HG02870 (cell line): ENCODE measurements at regions not wholly inside any gene's neighbourhood (a gene's known extent, or its start where the extent isn't known, plus 50 kb on each side); places are given as distances from the start of the nearest gene placed in this dataset.

Experiments
- ATAC-seq: cut with Tn5 transposase; IDR thresholded peaks from one replicate; pipeline ENCODE4 v1.9.1; 2021; ENCODE audit warnings: mild to moderate bottlenecking, moderate library complexity; ENCODE audit not compliant: unreplicated experiment

DNA sequence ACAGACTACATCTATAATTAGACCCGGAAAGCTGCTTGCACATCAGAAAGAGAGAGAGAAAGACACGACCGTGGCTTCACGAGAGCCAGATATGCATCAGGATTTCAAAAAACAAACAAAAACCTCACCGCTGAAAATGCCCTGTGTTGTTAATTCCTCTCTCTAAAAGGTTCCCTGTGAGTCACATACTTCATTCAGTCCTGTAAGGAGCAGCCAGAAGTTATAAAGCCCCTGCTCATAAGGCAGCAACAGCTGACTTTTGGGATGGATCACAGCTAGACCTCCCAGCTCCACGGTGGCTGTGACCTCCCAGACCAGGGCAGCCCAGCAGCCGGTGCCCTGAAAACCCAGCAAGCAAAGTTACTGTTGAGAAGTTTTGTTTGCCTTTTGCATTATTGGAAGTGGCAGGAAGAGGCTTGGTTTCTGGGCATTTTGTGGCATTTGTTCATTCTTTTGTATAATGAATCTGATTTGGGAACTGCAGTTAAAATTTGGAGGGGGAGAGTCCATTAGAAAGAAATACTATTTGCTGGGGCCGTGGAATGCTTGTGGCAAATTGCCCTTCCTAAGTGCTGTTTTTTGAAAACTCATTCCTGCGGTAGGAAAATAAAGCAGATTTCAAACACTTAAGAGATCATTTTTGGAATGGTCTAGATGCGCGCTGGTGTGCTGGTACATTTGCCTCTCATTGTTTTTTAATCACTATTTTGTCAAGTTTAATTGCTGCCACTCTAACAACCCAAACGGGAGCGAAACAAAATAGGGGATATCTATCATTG, 520.4 kb downstream of the BCOR start:
- no peak for ATAC-seq

DNA sequence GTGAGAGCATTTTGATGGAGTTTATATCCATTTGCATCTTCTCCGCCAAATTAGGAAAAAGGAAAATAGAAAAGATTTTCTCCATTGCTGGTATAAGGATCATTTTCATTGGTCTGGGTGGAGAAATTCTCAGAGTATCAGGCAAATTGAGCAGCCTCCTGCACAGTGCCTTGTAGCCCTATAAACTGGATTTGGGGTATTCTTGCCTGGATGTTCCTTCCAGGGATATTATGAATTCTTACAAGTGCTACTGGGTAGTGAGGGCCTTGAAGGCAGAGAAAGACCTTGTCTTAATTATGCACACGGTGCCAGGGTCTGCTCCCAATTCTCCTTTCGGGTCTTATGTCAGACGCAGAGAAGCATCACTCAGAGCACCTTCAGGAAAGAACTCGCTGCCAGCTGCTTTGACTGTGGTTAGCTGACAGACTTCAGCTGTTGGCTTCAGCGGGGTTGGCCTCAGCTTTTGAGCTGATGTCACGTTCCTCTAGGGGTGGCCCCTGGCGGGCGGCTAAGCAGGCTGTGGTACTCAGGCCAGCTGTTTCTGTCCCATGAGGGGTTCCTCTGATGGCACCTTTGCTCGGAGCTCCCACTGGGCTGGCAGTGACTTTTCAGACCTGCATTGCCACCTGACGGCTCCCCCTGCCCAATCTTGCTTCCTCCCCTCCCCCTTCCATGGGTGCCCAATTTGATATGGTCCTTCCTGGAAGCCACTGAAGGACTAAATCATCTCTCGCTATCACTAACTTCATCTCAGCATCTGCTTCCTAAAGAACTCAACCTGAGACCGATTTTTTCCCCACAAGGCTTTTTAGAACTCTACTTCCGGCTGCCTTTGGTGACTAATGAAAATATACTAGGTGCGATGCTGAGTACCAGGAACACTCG, 519.5 kb downstream of the BCOR start:
- ATAC-seq, result peak; percentile 96

DNA sequence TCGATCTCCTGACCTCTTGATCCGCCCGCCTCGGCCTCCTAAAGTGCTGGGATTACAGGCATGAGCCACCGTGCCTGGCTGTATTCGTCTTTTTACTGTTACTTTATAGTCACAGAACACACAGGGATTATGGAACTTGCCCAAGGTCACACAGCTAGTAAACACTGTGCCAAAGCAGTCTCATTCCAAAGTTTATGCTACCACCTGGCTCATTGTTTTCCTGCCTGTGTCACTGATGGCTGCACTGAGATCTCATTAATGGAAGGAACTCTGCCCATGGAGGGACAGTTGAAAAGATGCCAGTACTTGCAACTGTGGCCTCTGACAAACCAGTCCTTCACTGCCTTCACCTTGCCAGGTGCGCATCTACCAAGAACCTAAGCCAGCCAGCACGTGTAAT, 517.7 kb downstream of the BCOR start:
- ATAC-seq, result no peak

DNA sequence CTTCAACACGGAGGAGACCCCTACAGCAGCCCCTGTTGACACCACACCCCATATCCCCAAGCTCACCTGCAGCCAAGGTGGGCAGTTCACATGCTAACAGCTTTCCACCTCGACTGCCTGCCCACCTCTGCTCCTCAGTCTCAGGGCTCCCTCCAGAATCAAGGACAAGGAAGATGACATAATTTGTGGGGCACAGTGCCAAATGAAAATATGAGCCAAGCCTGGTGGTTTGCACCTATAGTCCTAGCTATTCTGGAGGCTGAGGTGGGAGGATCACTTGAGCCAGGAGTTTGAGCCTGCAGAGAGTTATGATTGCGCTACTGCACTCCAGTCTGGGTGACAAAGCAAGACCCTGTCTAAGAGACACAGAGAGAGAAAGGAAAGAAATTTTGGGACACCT, 516.3 kb downstream of the BCOR start:
- no peak for ATAC-seq

DNA sequence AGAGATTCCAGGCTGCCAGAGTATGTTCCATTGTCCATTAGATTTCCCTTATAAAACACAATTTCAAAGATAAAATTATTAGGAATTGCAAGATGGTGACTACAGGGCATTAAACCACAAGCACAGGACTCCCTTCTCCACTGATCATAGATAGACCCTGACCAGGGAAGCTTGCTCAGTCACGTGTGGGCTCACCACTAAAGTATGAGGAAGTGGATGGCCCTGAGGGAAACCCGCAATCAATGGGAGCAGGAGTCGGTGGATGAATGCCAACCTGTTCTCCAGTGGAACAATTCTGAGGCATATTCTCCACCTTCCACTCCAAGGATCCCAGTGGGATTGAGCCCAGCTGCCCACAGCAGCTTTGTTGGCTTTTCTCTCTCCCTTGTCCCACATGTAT, 515.7 kb downstream of the BCOR start:
- ATAC-seq, result no peak

DNA sequence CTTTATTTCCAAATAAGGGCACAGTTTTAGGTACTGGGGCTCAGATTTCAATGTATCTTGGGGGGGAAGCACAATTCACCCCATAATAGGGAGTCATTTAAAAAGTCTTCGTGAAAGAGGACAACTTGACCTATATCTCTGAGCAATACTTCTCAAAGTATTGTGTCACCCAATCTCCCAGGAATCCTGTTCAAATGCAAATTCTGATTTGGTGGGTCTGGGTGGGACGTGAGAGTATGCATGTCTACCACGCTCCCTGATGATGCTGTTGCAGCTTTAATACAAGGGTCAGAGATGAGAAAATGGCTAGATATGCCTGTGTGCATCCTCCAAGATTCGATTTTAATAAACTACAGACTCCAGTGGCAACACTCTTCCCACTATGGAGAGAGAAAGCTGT, 514.8 kb downstream of the BCOR start:
- no peak for ATAC-seq

DNA sequence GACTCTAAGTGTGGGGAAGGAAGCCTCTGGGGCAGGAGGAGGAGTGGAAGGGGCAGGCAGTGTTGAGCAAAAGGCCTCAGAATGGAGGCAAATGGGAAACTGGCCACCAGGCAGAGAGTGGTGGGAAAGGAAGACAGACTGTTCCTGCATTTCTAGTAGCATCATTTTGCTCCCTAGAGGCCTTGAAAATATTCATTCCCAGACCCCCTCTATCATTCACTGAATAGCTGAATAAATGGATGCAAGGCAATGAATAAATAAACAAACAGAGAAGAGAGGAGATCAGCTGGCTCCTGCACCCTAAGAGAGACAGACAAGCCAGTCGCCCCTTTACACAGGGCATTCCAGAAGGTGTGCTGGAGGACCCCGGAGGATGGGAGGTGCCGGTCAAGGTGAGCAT, 511.9 kb downstream of the BCOR start:
- no peak for ATAC-seq

DNA sequence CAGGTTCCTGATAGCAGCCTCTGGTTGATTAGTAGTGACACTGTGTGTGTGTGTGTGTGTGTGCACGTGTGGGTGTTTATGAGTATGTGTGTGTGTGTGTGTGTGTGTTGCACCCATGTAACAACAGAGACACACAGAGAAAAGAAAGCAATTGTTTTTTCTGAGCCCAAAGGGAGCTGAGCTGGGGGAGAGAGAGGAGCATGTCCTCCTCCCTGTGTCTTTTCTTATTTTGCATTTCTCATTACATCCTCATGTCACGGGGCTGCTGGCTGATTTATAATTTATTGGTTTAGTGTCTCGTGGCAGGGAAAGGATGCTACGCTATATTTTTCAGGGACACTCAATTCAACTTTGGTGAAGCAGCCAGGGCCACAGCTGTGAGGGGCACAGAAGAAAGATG, 511.4 kb downstream of the BCOR start:
- no peak for ATAC-seq

DNA sequence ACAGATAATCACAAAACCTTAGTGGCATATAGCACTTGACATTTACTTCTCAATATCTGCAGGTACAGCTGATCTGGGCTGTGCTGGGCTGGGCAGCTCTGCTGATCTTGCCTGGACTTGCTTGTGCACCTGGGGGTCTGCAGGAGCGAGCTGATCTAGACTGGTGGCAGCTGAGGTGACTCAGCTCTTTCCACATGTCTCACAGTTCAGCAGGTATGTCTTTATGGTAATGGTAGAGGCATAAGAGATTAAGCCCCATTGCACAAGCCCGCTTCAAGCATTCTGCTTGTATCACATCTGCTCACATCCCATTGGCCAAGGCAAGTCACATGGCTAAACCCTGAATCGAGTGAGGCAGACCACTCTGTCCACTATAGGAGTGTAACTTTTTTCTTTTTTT, 506.7 kb downstream of the BCOR start:
- no peak for ATAC-seq

DNA sequence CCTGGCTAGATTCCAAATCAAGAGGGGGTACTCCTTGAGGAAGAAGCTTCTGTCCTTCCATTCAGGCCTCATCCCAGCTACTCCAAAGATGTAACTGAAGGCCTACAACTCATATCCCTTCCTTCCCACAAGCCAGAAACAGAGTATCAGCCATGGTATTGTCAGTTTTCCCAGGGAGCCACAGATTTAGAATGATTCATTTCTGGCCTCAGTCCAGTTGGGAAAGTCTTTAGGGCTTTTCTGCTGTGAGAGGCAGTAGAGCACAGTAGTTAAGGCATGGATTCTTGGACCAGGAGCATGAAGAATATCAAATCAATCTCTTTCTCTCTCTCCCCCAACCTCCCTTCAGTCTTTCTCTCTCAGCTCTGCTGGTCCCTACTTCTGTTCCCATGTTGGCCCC, 505.0 kb downstream of the BCOR start:
- ATAC-seq, result no peak

DNA sequence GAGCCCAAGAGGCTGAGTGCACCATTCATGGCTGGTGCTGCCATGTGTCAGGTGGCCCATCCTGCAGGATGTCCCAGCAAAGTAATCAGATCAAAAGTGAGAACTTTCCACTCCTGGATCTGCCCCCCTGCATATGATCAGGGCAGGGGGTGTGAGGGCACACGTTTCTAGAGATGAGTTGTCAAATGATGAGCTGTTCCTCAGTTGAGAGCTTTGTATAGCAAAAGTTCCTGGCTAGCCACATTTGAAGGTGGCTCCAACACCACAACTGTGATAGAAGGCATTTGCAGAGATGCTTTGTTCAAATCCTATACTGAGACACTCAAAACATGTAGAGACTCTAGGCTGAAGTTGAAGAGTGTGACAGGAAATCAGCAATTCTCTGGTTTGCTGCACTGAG, 501.8 kb downstream of the BCOR start:
- no peak for ATAC-seq

DNA sequence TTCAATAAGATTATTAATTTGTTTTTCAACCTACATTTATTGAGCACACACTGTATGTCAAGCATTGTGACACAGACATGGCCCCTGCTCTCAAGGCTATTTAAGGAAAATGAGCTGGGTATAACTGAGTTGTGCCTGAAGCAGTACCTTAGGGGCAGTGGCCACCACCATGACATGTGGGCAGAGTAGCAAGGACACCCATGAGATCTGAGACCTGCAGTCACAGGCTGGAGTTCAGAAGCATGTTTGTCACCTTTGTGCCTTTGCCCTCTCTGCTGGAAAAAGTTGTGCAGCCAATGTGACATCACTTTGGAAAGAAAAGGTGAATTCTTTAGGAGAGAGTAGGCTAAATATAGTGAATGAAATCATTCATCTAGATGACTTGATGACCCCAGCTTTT, 501.3 kb downstream of the BCOR start:
- no peak for ATAC-seq

DNA sequence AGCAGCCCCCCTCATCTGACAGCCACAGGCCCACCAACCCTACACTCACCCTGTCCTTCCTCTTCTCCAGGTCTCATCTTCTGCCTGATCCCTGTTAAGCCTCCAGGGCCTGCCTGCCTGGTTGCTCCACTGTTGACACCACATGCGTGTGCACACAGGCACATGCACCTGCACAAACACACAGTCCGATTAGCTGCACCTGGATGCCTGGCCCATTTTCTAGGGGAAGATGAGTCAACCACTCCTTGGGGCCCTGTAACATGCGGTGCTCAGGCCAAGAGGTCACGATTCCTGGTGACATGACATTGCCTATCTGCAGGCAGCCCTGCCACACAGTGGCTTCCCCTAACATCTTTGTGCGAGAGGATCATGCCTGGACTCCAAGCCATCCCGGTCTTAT, 498.4 kb downstream of the BCOR start:
- ATAC-seq, result no peak

DNA sequence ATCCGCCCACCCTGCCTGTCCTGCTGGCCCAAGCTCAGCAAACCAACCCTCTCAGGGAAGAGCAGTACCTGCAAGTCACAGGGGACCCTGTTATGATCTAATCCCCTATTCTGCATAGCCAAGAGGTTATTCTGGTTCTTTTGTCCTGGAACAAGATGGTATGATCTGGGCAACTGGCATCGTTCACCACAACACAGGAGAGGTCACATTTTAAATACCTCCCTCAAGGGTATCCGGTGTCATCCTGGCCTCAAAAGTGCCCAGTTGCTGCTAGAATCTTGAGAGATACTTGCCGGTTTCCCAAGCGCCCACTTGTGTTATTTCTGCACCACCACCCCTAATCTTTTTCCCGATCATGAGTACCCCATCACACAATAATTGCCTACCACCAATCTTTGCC, 497.5 kb downstream of the BCOR start:
- no peak for ATAC-seq

DNA sequence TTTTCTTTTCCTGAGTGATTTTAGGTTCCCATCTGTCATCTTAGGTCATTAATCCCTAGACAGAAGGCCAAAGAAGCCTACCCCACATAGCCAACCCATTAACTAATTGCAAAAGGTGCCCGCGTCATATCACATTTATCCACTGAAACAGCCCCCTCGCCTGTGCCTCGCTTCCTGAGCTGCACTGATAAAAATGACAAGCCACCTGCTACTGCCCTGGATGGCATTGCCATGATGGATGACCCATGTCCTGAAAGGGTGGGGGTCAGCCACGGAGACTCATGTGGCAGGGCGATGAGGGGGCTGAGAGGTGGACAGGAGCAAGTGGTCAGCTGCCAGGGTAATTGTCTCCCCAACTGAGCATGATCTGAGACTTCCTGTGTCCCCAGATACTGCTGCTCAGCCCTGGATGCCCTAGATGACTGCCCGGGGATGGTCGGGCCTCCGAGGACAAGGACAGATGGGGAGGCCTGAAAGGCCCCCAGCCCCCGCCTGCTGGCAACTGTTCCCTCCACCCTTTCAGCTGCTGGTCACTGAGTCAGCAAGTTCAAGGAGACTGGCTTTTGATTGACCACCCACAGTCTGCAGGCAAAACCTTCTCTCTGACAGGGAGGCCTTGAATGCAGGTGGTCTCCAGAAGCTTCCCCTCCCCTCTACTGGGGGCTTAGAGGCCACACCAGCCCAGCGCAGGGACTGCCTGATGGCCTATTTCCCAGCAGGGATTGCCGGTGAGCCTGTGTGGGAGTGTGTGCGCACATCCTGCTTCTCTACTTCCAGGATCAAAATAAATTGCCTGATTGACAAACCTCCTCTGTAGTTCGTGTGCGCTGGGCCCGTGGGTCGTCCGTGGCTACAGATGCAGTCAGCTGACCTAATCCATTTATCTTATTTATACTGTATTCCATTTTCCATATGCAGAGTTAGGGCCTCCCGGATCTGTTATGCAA, 496.3 kb downstream of the BCOR start:
- ATAC-seq, result no peak

DNA sequence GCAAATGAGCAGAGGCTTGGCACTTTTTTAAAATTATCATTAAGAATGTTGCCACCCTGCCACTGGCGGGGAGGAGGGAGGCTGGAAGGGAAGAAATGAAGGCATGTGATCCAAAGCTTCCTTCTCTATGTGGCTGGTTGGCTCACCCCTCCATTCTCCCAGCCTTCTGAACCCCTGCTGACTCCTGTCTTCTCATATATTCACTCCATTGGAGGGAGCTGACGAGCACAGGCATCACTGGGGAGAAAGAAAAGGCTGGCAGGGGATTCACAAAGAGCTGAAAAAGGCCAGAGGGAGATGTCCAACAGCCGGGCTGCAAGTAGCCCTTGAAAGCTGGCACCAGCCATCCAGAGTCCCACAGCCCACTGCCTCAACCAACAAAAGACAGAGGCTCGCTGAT, 495.6 kb downstream of the BCOR start:
- ATAC-seq, result no peak

DNA sequence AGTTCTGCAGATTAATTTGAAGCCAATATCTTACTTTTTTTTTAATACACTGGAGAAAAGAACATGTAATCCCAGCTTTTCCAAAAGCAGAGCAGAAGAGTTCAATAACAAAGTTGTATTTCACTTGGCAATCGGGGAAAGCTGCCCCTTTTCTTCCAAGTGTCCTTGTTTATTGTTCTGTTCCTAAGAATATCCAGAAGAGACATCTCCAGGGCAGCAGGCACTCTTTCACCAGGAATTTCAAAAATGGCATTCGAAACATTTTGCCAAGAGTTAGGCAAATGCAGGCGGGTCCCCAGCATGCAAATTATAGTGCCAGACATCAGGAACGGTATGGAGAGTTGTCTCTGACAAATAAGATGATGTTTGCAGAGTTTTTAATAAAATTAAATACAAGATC, 494.5 kb downstream of the BCOR start:
- no peak for ATAC-seq

DNA sequence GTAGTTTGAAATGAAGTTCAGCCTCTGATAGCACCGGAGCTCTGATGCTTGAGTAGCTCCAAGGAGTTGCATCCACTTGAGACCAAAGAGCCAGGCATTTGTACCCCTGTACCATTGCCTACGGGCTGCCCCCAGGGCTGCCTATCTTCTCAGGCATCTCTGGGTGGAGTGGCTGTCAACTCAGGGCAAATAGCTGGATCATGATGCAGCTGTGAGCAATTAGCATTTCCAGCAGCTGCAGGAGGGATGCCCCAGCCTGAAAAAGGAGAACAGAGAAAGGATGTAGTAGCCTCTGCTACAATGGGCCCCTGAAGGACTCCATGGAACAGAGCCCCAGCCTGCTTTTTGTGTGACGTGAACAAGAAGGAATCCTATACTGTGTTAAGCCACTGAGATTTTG, 492.6 kb downstream of the BCOR start:
- no peak for ATAC-seq

DNA sequence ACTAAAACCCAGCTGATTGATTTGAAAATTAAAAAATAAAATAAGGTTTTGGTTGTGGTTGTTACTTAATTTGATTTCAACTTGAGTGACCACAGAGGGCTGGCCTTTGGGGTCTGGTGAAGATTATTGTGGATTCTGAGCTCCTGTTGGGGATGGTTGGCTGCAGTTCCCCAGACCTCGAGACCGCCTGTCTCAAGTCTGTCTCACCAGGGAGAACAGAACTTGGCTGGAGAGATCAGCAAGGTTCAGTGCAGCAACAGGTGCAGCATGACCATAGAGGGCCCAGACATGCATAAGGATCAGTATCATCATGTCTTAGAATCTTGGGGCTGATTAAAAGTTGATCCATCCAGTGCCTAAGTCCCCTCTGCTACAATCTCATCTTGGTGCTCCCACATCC, 491.9 kb downstream of the BCOR start:
- ATAC-seq, result no peak

DNA sequence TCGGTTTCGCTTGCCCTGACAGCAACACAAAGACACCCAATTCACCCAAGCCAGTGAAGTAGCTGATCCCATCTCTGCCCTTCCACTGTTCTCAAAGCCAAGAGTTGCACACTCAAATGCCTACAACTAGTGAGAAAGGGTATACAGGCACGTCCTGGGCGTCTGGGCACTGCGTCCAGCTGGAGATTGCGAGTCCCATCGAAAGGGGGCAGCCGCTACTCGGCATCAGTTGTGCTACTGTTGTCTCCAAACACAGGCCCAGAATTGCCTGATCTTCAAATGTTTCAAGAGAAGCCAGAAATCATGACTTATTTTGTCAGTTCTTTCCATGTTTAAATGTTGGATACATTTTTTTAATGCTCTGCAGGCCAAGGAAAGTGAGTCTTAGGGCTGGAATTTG, 487.8 kb downstream of the BCOR start:
- no peak for ATAC-seq

DNA sequence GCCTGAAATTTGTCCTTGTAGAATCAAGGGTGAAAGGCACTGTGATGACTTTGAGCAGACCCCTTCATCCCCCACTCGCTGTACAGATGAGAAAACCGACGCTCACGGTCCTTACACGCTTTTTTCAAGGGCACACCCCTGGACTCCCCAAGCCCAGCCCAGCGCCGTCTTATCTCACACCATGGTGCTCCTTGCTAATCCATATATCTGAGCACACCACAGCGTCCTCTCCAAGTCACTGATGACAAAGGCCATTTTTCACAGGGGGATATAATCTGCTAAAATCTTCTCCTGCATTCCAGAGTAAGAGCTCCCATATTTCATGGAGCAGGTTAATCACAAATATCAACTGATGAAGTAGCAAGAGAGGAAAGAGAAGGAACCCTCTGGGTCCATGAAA, 486.3 kb downstream of the BCOR start:
- no peak for ATAC-seq
